HG02840 (cell line): ENCODE measurements at regions not wholly inside any gene's neighbourhood (a gene's known extent, or its start where the extent isn't known, plus 50 kb on each side); places are given as distances from the start of the nearest gene placed in this dataset.
"Not testable (repeated sequence)": the region's sequence is repeated elsewhere in the genome, so short reads cannot be mapped to it uniquely, and the experiment has no call there.

ENCODE experiments used
- ATAC-seq: cut with Tn5 transposase; IDR thresholded peaks from one replicate; pipeline ENCODE4 v1.9.1; 2021; ENCODE audit warnings: mild to moderate bottlenecking, moderate library complexity, moderate number of reproducible peaks; ENCODE audit not compliant: unreplicated experiment, low FRiP score

DNA sequence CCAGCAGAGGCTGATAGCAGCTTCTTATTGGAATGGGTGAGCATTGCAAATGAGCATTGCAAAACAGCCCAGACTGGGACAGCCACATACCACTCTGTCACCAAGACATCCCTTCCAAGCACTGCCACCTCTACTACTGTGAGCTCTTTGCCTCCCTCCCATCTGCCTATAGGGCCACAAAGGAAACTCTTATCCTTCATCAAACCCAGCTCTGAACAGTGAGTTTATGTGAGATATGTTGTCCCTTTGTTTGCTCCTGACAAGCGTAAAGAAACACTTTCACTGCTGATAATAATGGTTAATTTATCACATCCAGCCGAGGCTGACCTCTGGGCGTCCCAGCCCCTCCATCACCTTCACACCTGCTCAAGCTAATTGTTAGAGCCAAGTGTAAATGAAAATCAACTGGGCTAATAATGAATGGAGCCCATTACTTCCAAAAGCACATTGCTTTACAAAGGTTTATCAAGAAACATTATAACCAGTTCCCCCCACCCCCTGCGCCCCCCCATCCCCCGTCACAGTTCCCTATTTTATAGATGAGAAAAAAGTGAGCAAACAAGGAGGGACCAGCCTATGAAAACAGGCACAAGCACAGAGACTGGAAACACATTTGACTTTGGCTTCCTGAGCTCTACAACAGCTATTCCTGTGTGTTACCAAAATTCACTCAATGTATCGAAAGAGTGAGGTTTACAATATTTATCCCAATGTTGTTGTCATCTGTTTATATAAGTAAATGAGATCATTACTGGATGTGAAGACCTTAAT, 146.3 kb downstream of the ANXA2 start:
- no peak for ATAC-seq

DNA sequence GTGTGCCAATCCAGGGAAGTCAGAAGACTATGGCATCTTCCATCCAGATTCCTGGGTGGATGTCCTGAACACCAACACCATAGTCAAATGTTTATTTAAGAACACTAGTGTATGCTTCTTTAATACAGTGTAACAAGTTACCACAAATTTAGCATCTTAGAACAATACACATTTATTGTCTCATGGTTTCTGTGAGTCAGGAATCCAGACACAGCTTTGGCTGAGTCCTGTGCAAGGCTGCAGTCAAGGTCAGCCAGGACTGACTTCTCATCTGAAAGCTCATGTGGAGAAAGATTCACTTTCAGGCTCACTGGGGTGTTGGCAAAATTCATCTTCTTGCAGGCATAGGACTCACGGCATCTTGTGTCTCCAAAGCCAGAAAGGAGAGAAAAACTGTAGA, 143.4 kb downstream of the ANXA2 start:
- ATAC-seq: no peak

DNA sequence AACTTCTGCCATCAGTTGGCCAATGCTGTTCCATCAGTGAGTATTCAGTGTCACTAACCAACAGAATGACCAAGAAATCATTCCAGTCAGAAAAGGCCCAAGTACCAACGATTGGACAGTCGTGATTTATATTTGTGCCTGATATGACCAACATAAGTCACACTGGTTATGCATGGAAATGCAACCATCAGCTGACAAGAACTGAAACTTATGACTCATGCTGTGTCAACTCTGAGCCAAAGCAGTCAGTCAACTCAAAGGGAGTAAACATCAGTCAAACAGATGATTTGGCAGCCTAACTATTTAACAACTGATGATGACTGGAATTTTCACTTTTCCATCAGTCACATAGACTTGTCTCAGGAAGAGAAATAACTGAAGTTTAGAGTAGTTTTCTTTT, 142.4 kb downstream of the ANXA2 start:
- peak; percentile 90 for ATAC-seq

DNA sequence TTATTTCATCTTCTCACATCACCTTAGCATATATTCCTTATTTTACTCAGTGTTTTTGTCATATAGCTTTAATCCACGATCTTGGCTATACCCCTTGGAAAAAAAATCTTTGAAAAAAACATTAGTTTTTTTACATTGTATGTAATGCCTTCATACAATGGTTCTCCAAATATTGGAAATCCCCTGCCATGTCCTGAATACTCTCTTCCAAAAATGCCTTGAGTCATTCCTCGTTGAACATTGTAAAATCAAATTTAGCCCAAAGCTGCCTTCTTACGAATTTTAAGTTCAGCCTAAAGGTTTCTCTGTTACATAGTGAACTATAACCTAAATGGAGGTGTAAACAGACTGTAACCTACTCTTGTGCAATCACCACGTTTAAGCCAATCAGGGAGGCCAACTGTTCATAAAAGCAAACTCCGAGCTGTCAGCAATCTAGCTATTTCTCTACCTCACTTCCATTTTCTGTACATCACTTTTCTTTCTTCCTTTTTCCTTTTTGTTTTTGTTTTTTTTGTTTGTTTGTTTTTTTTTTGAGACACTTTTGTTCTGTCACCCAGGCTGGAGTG, 140.1 kb downstream of the ANXA2 start:
- ATAC-seq: no peak

DNA sequence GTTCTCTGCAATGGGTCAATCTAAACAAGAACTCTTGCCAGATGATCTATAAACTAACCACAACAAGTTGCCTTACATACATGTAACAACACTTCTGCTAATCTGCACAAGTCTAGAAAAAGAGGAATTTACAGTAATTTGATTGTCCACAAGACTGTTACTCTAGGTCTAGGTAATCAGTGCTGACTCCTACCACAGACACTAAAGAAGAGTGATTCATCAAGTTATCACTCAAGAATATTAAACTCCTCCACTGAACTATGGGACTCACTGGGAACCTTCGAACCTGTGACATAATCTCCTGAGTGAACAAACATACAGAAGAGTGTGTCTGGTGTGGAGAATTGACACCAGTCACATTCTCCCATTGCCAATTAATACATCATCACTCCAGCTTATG, 138.3 kb downstream of the ANXA2 start:
- ATAC-seq: no peak

DNA sequence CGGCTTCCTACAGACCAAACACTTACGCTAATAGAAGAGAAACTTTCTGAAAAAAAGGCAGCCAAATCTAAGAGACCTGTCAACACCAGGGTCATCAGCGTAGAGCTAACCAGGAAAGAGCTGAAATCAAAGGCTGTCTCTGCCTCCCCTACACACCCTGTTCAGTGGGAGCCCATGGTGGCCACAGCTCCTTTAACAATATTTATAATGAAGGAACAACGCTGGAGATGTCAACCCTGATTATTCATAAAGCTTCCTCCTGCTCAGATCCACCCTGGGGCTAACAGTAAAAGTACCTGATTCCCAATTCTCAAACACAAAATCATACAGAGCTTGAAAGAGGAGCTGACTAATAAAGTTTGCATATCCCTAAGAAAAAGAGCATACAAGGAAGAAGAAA, 133.7 kb downstream of the ANXA2 start:
- ATAC-seq: no peak

DNA sequence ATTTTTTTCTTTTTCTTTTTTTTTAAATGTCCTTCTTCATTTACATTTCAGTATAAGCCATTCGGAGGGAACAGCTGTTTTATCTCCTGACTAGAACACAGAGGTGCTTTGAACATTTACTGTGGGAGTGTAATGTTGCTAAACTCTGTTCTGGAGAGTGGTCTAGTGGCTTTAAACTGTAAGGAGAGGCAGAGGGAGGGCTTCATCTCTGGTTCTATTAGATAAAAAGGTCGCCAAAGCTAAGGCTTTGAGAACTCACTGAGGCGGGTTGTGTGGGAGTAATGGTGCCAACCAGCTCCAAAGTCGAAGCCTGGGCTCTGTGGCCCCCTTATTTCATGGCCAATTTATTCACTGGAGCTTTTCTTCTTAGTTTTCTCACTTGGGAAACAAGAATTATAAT, 133.2 kb downstream of the ANXA2 start:
- ATAC-seq: no peak

DNA sequence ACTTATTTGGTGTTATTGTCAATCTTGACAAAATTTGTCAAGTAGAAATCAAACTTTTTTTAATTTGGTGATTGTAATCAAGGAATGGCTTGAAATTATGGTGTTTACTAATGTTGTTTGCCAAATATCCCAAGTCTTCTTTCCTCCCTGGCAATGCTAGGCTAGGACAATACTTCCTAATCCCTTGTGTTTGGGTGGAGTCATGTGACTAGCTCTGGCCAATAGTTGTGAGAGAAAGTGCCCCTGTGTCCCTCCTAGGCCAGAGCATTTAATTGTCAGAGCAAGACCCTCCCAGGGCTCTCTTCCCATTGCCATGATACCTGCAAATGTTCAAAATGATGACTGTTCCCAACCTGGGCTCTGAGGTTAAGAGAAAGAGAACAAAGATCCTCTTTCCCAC, 132.7 kb downstream of the ANXA2 start:
- no peak for ATAC-seq

DNA sequence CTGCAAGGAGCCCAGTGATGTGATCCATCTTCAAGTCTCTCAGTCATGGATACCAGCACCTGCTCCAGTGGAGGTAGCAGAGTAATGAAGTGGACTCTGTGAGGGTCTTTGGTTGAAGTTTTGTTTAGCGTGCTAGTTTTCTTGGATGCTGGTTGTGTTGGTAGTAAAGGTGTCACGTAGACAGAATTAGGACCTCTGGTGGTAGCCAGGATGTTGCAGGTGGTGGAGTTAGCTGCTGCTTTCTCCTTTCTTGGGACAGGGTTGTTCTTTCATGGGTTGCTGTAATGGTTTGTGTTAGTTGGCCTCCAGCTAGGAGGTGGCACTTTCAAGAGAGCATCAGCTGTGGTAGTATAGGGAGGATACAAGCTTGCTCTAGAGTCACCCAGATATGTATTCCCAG, 125.2 kb downstream of the ANXA2 start:
- ATAC-seq: no peak

DNA sequence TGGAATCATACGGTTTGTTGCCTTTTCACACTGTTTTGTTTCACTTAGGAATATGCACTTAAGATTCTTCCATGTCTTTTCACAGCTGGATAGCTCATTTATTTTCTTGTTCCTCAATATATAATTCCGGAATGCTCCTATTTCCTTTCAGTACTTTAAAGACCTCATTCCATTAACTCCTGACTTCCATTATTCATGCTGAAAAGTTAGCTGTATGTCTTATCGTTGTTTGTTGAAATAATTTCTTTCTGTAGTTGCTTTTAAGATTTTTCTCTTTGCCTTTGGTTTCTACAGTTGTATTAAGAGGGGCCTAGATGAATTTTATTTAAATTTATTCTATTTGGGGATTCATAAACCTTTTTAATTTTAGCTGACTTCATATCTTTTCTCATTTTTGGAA, 122.2 kb downstream of the ANXA2 start:
- ATAC-seq: no peak

DNA sequence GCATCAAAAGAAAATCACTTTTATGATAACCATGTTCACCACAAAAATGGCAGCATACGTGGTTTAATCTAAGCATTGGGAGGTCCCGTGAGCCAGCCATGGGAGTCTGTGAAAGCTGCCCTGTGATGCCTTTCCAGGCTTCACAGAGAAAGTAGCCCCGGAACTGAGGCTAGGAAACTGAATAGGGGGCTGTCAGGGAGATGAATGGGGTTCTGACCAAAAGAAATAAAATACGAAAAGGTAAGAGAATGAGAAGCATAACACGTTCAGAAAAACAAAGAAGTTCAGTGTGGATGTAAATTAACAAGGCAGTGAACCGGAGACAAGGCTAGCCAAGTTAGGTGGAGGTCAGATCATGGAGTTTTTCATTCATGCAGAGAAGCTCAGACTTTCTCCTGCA, 118.9 kb downstream of the ANXA2 start:
- no peak for ATAC-seq

DNA sequence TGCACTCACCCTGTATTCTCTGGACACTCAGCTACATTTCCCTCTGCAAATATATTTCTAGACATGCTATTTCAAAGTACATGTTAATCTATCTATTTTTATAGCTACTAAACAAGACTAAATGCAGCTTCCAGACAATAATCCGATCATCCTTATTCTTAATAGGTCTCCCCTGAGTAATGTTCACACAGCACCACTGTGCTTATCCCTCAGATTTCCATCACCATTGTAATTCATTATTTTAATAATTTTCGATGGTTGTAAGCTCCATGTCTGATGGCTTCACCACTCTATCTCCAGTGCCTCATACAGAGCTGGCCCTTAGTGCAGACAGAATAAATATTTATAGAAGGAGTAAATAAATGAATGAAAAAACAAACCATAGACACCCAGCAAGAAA, 117.5 kb downstream of the ANXA2 start:
- no peak for ATAC-seq

DNA sequence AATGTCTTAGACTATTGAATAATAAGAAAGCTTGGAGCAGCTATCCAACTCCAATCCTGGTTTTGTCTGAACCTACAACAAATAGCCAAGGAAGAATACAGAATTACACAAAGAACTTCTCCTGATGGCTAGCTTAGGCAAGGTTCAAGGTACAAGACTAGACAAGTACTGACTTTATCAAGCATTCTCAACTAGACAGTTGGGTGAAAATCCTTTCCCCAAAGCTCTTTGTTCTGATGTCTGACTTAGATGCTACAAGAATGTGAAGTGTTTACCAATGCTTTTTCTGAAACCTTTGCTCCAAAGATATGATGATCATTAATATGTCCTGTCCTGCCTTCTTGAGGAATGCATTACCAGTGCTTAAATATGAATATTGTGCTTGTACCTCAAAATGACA, 113.8 kb downstream of the ANXA2 start:
- no peak for ATAC-seq

DNA sequence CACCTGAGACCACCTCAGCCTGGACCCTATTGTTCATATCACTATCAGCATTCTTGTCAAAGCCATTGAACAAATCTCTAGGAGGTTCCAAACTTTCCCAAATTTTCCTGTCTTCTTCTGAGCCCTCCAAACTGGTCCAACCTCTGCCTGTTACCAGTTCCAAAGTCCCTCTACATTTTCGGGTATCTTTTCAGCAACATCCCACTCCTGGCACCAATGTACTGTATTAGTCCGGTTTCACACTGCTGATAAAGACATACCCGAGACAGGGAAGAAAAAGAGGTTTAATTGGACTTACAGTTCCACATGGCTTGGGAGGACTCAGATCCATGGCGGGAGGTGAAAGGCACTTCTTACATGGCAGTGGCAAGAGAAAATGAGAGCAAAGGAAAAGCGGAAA, 101.9 kb downstream of the ANXA2 start:
- not testable (repeated sequence) for ATAC-seq

DNA sequence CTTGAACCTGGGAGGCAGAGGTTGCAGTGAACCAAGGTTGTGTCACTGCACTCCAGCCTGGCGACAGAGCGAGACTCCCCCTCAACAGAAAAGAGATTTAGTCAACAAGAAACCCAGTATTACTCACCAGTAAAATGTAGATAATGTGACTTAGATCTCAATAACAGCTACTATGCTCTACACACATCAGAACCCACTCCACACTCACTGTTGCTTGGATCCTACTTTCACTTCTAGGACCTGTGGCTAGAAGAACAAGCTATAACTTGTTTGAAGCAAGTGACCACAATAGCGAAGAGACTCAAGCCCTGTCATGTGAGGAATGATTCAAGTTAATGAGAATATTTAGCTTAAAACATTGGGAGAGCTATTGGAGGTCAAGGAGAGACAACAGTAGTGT, 100.7 kb downstream of the ANXA2 start:
- ATAC-seq: no peak
